ENCODE measurements at regions not wholly inside any gene's neighbourhood (a gene's known extent, or its start where the extent isn't known, plus 50 kb on each side); places are given as distances from the start of the nearest gene placed in this dataset.

- TF ChIP-seq, protein P1, sequence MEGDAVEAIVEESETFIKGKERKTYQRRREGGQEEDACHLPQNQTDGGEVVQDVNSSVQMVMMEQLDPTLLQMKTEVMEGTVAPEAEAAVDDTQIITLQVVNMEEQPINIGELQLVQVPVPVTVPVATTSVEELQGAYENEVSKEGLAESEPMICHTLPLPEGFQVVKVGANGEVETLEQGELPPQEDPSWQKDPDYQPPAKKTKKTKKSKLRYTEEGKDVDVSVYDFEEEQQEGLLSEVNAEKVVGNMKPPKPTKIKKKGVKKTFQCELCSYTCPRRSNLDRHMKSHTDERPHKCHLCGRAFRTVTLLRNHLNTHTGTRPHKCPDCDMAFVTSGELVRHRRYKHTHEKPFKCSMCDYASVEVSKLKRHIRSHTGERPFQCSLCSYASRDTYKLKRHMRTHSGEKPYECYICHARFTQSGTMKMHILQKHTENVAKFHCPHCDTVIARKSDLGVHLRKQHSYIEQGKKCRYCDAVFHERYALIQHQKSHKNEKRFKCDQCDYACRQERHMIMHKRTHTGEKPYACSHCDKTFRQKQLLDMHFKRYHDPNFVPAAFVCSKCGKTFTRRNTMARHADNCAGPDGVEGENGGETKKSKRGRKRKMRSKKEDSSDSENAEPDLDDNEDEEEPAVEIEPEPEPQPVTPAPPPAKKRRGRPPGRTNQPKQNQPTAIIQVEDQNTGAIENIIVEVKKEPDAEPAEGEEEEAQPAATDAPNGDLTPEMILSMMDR (IDR thresholded peaks at IDR 0.05) = no peak
- TF ChIP-seq POLR2A (IDR thresholded peaks at IDR 0.05) = no peak
Observed at GRCh38 chr7:113402482-113402881, 284.1 kb upstream of the SMIM30 start.
